ENCODE measurements at regions not wholly inside any gene's neighbourhood (a gene's known extent, or its start where the extent isn't known, plus 50 kb on each side); places are given as distances from the start of the nearest gene placed in this dataset.

- no peaks in the 10 kb centered on the region for H3K27me3 ChIP-seq (ENCODE audit: control insufficient read depth, insufficient read depth, low read length)
- no peak overlapping the region for H3K9ac ChIP-seq (ENCODE audit: low read length in 3 of 3)
- no peak for DNase-seq
- no peak for FAIRE-seq
- no peaks in the 10 kb centered on the region for H3K36me3 ChIP-seq (ENCODE audit: control insufficient read depth in 2 of 3, insufficient read depth in 3 of 3, low read length in 3 of 3)
- TF ChIP-seq CTCF (IDR thresholded peaks at IDR 0.05; ENCODE audit: borderline replicate concordance, extremely low read depth, insufficient read depth), result no peak
- intact Hi-C loops (cut with DNase I), result no loop called here
- H3K27ac ChIP-seq (ENCODE audit: low read depth in 2 of 2, low read length in 2 of 2), result no peak overlapping the region
- no peaks in the 10 kb centered on the region for H3K9me3 ChIP-seq (ENCODE audit: control insufficient read depth in 2 of 3, insufficient read depth in 1 of 3, low read length in 3 of 3)
- H3K4me1 ChIP-seq (ENCODE audit: control insufficient read depth in 2 of 3, insufficient read depth in 2 of 3, low read depth in 1 of 3, low read length in 3 of 3), result no peaks in the 10 kb centered on the region
- no peak overlapping the region for H3K4me3 ChIP-seq (ENCODE audit: low read length in 3 of 3)
Measured at GRCh38 chr2:192657362-192657761, 462.6 kb upstream of the TMEFF2 start.

- Histone ChIP-seq H3K9me3 (ENCODE audit: control insufficient read depth in 2 of 3, insufficient read depth in 1 of 3, low read length in 3 of 3) (no peaks in the 10 kb centered on the region), H3K27ac (ENCODE audit: low read depth in 2 of 2, low read length in 2 of 2) (no peak overlapping the region), H3K4me3 (ENCODE audit: low read length in 3 of 3) (no peak overlapping the region), H3K9ac (ENCODE audit: low read length in 3 of 3) (no peak overlapping the region), H3K27me3 (ENCODE audit: control insufficient read depth, insufficient read depth, low read length) (no peaks in the 10 kb centered on the region), H3K4me1 (ENCODE audit: control insufficient read depth in 2 of 3, insufficient read depth in 2 of 3, low read depth in 1 of 3, low read length in 3 of 3) (no peaks in the 10 kb centered on the region), H3K36me3 (ENCODE audit: control insufficient read depth in 2 of 3, insufficient read depth in 3 of 3, low read length in 3 of 3) (no peaks in the 10 kb centered on the region)
- FAIRE-seq (no peak), DNase-seq (no peak)
- TF ChIP-seq CTCF (IDR thresholded peaks at IDR 0.05; ENCODE audit: borderline replicate concordance, extremely low read depth, insufficient read depth), result no peak
- intact Hi-C loops (cut with DNase I), result no loop called here
Measured at GRCh38 chr2:192655916-192656315, 461.2 kb upstream of the TMEFF2 start.

GRCh38 chr2:192645811-192646598 lies 451.3 kb upstream of the TMEFF2 start:
- FAIRE-seq (no peak), DNase-seq (no peak)
- intact Hi-C loops (cut with DNase I), result no loop called here

More at GRCh38 chr2:192645811-192646598, 451.3 kb upstream of the TMEFF2 start:
- Histone ChIP-seq H3K27me3 (ENCODE audit: control insufficient read depth, insufficient read depth, low read length) (no peaks in the 10 kb centered on the region), H3K36me3 (ENCODE audit: control insufficient read depth in 2 of 3, insufficient read depth in 3 of 3, low read length in 3 of 3) (no peaks in the 10 kb centered on the region), H3K27ac (ENCODE audit: low read depth in 2 of 2, low read length in 2 of 2) (no peak overlapping the region), H3K9me3 (ENCODE audit: control insufficient read depth in 2 of 3, insufficient read depth in 1 of 3, low read length in 3 of 3) (no peaks in the 10 kb centered on the region), H3K4me1 (ENCODE audit: control insufficient read depth in 2 of 3, insufficient read depth in 2 of 3, low read depth in 1 of 3, low read length in 3 of 3) (no peaks in the 10 kb centered on the region), H3K9ac (ENCODE audit: low read length in 3 of 3) (no peak overlapping the region), H3K4me3 (ENCODE audit: low read length in 3 of 3) (no peak overlapping the region)
- TF ChIP-seq CTCF (IDR thresholded peaks at IDR 0.05; ENCODE audit: borderline replicate concordance, extremely low read depth, insufficient read depth), result no peak
